ENCODE measurements at regions not wholly inside any gene's neighbourhood (a gene's known extent, or its start where the extent isn't known, plus 50 kb on each side); places are given as distances from the start of the nearest gene placed in this dataset.

DNA sequence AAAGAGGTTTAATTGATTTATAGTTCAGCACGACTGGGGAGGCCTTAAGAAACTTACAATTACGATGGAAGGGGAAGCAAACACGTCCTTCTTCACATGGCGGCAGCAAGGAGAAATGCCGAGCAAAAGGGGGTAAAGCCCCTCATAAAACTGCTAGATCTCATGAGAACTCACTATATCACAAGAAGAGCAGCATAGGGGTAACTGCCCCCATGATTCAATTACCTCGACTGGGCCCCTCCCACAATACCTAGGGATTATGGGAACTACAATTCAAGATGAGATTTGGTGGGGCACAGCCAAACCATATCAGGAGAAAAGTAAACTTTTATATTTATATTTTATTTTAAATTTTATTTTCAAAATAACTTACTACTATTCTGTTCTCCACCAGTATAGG is 272.0 kb downstream of the MYCN start:
- H3K36me3 ChIP-seq (ENCODE audit: control insufficient read depth in 2 of 2, insufficient read depth in 1 of 2, low read length in 2 of 2), result no peaks in the 10 kb centered on the region
- H3K27ac ChIP-seq (ENCODE audit: extremely low read depth, low read depth, low read length), result no peak overlapping the region
- no peaks in the 10 kb centered on the region; the same call in 1 of the 2 replicates for H3K9me3 ChIP-seq (ENCODE audit: control insufficient read depth, insufficient read depth, low read depth, low read length)
- no peak overlapping the region for H3K4me3 ChIP-seq (ENCODE audit: low read depth, low read length)
- ChIA-PET POLR2A (no interaction called here), CTCF (no interaction called here)
- TF ChIP-seq ZNF184 (tag by site-specific recombination; IDR thresholded peaks at IDR 0.05), result no peak
- TF ChIP-seq AEBP2 (tag by site-specific recombination; IDR thresholded peaks at IDR 0.05; ENCODE audit: borderline replicate concordance), result no peak
- TF ChIP-seq ZNF596 (tag by site-specific recombination; IDR thresholded peaks at IDR 0.05), result no peak
- TF ChIP-seq SP3 (tag by site-specific recombination; IDR thresholded peaks at IDR 0.05), result no peak
- TF ChIP-seq ZNF513 (tag by site-specific recombination; IDR thresholded peaks at IDR 0.05), result no peak
- H3K4me1 ChIP-seq (ENCODE audit: control insufficient read depth, insufficient read depth, low read length), result no peaks in the 10 kb centered on the region

- Histone ChIP-seq H3K4me1 (ENCODE audit: control insufficient read depth, insufficient read depth, low read length) (no peaks in the 10 kb centered on the region), H3K27ac (ENCODE audit: extremely low read depth, low read depth, low read length) (no peak overlapping the region), H3K36me3 (ENCODE audit: control insufficient read depth in 2 of 2, insufficient read depth in 1 of 2, low read length in 2 of 2) (no peaks in the 10 kb centered on the region), H3K4me3 (ENCODE audit: low read depth, low read length) (no peak overlapping the region), H3K9me3 (ENCODE audit: control insufficient read depth, insufficient read depth, low read depth, low read length) (no peaks in the 10 kb centered on the region; the same call in 1 of the 2 replicates)
- ChIA-PET CTCF (interaction anchor here (0.6 kb wide), 1 partner anchor 93 kb away, joined by 3 read pairs; no protein-coding TSS in a partner anchor), POLR2A (no interaction called here)
- no peak for TF ChIP-seq ZSCAN18 (tag by site-specific recombination; IDR thresholded peaks at IDR 0.05)
- no peak for TF ChIP-seq ZSCAN4 (tag by site-specific recombination; IDR thresholded peaks at IDR 0.05)
- TF ChIP-seq MYNN (tag by site-specific recombination; IDR thresholded peaks at IDR 0.05; ENCODE audit: borderline replicate concordance), result no peak
- TF ChIP-seq, protein P1, sequence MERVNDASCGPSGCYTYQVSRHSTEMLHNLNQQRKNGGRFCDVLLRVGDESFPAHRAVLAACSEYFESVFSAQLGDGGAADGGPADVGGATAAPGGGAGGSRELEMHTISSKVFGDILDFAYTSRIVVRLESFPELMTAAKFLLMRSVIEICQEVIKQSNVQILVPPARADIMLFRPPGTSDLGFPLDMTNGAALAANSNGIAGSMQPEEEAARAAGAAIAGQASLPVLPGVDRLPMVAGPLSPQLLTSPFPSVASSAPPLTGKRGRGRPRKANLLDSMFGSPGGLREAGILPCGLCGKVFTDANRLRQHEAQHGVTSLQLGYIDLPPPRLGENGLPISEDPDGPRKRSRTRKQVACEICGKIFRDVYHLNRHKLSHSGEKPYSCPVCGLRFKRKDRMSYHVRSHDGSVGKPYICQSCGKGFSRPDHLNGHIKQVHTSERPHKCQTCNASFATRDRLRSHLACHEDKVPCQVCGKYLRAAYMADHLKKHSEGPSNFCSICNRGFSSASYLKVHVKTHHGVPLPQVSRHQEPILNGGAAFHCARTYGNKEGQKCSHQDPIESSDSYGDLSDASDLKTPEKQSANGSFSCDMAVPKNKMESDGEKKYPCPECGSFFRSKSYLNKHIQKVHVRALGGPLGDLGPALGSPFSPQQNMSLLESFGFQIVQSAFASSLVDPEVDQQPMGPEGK (tag by site-specific recombination; IDR thresholded peaks at IDR 0.05), result no peak
- no peak for TF ChIP-seq ZNF114 (tag by site-specific recombination; IDR thresholded peaks at IDR 0.05)
- no peak for TF ChIP-seq REPIN1 (tag by site-specific recombination; IDR thresholded peaks at IDR 0.05; ENCODE audit: low read depth)
- TF ChIP-seq, protein P2, sequence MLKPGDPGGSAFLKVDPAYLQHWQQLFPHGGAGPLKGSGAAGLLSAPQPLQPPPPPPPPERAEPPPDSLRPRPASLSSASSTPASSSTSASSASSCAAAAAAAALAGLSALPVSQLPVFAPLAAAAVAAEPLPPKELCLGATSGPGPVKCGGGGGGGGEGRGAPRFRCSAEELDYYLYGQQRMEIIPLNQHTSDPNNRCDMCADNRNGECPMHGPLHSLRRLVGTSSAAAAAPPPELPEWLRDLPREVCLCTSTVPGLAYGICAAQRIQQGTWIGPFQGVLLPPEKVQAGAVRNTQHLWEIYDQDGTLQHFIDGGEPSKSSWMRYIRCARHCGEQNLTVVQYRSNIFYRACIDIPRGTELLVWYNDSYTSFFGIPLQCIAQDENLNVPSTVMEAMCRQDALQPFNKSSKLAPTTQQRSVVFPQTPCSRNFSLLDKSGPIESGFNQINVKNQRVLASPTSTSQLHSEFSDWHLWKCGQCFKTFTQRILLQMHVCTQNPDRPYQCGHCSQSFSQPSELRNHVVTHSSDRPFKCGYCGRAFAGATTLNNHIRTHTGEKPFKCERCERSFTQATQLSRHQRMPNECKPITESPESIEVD (tag by site-specific recombination; IDR thresholded peaks at IDR 0.05), result no peak
Observed at GRCh38 chr2:16211341-16211740, 271.0 kb downstream of the MYCN start.
